SK-N-SH (cell line): ENCODE measurements at regions not wholly inside any gene's neighbourhood (a gene's known extent, or its start where the extent isn't known, plus 50 kb on each side); places are given as distances from the start of the nearest gene placed in this dataset.
"Not testable (repeated sequence)": the region's sequence is repeated elsewhere in the genome, so short reads cannot be mapped to it uniquely, and the experiment has no call there.

ENCODE experiments used
- CTCF ChIA-PET: fragments of 300-600, 350-600 bp; formaldehyde crosslinking; extraction: SDS; loops from one replicate; lab custom pipeline; 2021; lab: Yijun Ruan, JAX
- POLR2A ChIA-PET: fragments of 350-600 bp; sonication (Branson Sonifier 250); formaldehyde crosslinking; extraction: SDS; loops from one replicate; lab custom pipeline; 2020; ENCODE audit warnings: antibody characterized with exemption, inconsistent platforms; lab: Yijun Ruan, JAX
- DNase-seq: peaks from one replicate; pipeline ENCODE4 v3.0.0; 2012
- H2AFZ ChIP-seq: fragments of 200-600 bp; sonication (generic); 2 replicates; pipeline ENCODE4 v1.8.1; 2016; ENCODE audit warnings: antibody characterized with exemption, mild to moderate bottlenecking, low read depth
- H3F3A ChIP-seq: fragments of 200-600 bp; sonication (generic); replicated peaks from 2 replicates; pipeline ENCODE3; 2016; ENCODE audit warnings: antibody characterized with exemption, mild to moderate bottlenecking; ENCODE audit not compliant: insufficient read depth
- H3K27ac ChIP-seq, 2 experiments: fragments of 200-500 bp in 1 of 2; fragments of 200-600 bp in 1 of 2; sonication (Bioruptor generic) in 1 of 2; sonication (generic), shearing (Covaris generic) in 1 of 2; 2 replicates each; pipeline versions ENCODE4 v1.5.1 to v1.6.1; 2014 to 2016; ENCODE audit warnings: low read depth in 2 of 2, inconsistent platforms in 1 of 2, low read length in 1 of 2, mild to moderate bottlenecking in 1 of 2, mixed read lengths in 1 of 2
- H3K27me3 ChIP-seq: fragments of 200-600 bp; sonication (generic), shearing (Covaris generic); 2 replicates; pipeline ENCODE4 v1.6.1; 2016; ENCODE audit warnings: mixed run types; ENCODE audit not compliant: insufficient read depth
- H3K36me3 ChIP-seq, 2 experiments: fragments of 200-500 bp in 1 of 2; fragments of 200-600 bp in 1 of 2; sonication (Bioruptor generic) in 1 of 2; sonication (generic) in 1 of 2; replicated peaks in 1 of 2; 2 replicates each; pipeline versions ENCODE3 to v1.5.1; 2014 to 2016; ENCODE audit warnings: low read length in 1 of 2, mild to moderate bottlenecking in 1 of 2; ENCODE audit not compliant: insufficient read depth in 2 of 2, control insufficient read depth in 1 of 2
- H3K4me1 ChIP-seq, 2 experiments: fragments of 200-500 bp in 1 of 2; fragments of 200-600 bp in 1 of 2; sonication (Bioruptor generic) in 1 of 2; sonication (generic), shearing (Covaris generic) in 1 of 2; 2 replicates each; pipeline versions ENCODE4 v1.5.1 to v1.6.1; 2014 to 2016; ENCODE audit warnings: low read depth in 1 of 2, low read length in 1 of 2, mixed run types in 1 of 2; ENCODE audit not compliant: insufficient read depth in 2 of 2, control insufficient read depth in 1 of 2
- H3K4me2 ChIP-seq: fragments of 200-600 bp; sonication (generic), shearing (Covaris generic); 2 replicates; pipeline ENCODE4 v1.6.1; 2017; ENCODE audit warnings: mixed run types
- H3K4me3 ChIP-seq, 2 experiments: fragments of 200-500 bp in 1 of 2; fragments of 200-600 bp in 1 of 2; sonication (Bioruptor generic) in 1 of 2; sonication (generic), shearing (Covaris generic) in 1 of 2; 2 replicates each; pipeline versions ENCODE4 v1.5.1 to v1.8.1; 2014 to 2016; ENCODE audit warnings: low read depth in 2 of 2, inconsistent platforms in 1 of 2, low read length in 1 of 2, mild to moderate bottlenecking in 1 of 2, mixed read lengths in 1 of 2, moderate library complexity in 1 of 2
- H3K79me2 ChIP-seq: fragments of 200-600 bp; sonication (generic); 2 replicates; pipeline ENCODE4 v1.8.1; 2017; ENCODE audit warnings: mild to moderate bottlenecking; ENCODE audit not compliant: insufficient read depth
- H3K9ac ChIP-seq: fragments of 200-600 bp; sonication (generic); 2 replicates; pipeline ENCODE4 v1.6.1; 2017; ENCODE audit warnings: mixed run types
- H3K9me2 ChIP-seq: fragments of 200-600 bp; sonication (generic); 2 replicates; pipeline ENCODE4 v1.6.1; 2017; ENCODE audit warnings: mixed run types
- H3K9me3 ChIP-seq: fragments of 200-600 bp; sonication (generic); 2 replicates; pipeline ENCODE4 v1.6.1; 2017; ENCODE audit warnings: mixed run types, mild to moderate bottlenecking, moderate library complexity
- H4K20me1 ChIP-seq: fragments of 200-600 bp; sonication (generic); 2 replicates; pipeline ENCODE4 v1.6.1; 2017; ENCODE audit warnings: mild to moderate bottlenecking, mixed run types; ENCODE audit not compliant: insufficient read depth
- CHD2 ChIP-seq: fragments of 150-350 bp; IDR thresholded peaks from 2 replicates; pipeline ENCODE4 v1.6.1; 2018; ENCODE audit warnings: low read length; ENCODE audit not compliant: partially characterized antibody
- CTCF ChIP-seq: fragments of 200-600 bp; sonication (generic); IDR thresholded peaks from 2 replicates; pipeline ENCODE4 v1.6.1; 2017; ENCODE audit warnings: antibody characterized with exemption, mild to moderate bottlenecking, moderate library complexity
- ELF1 ChIP-seq: IDR thresholded peaks from 2 replicates; pipeline ENCODE4 v1.4.0; 2012
- EP300 ChIP-seq, 2 experiments: IDR thresholded peaks; 2 replicates each; pipeline versions ENCODE4 v1.4.0 to v1.6.1; 2012; ENCODE audit warnings: borderline replicate concordance in 1 of 2, low read depth in 1 of 2, low read length in 1 of 2
- FOSL2 ChIP-seq: IDR thresholded peaks from 2 replicates; pipeline ENCODE4 v1.4.0; 2012; ENCODE audit warnings: low read depth, mild to moderate bottlenecking, moderate library complexity, borderline replicate concordance
- IRF3 ChIP-seq: fragments of 150-350 bp; IDR thresholded peaks from 2 replicates; pipeline ENCODE4 v1.6.1; 2016; ENCODE audit warnings: mild to moderate bottlenecking, low read depth, low read length
- JUND ChIP-seq: IDR thresholded peaks from 2 replicates; pipeline ENCODE4 v1.4.0; 2012
- MAX ChIP-seq: IDR thresholded peaks from 2 replicates; pipeline ENCODE4 v1.4.0; 2012; ENCODE audit warnings: low read depth
- PBX3 ChIP-seq: IDR thresholded peaks from 2 replicates; pipeline ENCODE4; 2012
- POLR2AphosphoS5 ChIP-seq: IDR thresholded peaks from 2 replicates; pipeline ENCODE4 v1.6.1; 2012; ENCODE audit warnings: low read depth, low read length
- RAD21 ChIP-seq: IDR thresholded peaks from 2 replicates; pipeline ENCODE4 v1.6.1; 2012; ENCODE audit warnings: mild to moderate bottlenecking, low read length
- RFX5 ChIP-seq: IDR thresholded peaks from 2 replicates; pipeline ENCODE4 v1.6.1; 2012; ENCODE audit warnings: mild to moderate bottlenecking, improper control_type of control experiment, low read length
- TAF1 ChIP-seq: IDR thresholded peaks from 2 replicates; pipeline ENCODE4 v1.6.1; 2012; ENCODE audit warnings: low read depth, mild to moderate bottlenecking, low read length, moderate library complexity, borderline replicate concordance
- TCF12 ChIP-seq: IDR thresholded peaks from 2 replicates; pipeline ENCODE4 v1.4.0; 2012
- TEAD4 ChIP-seq: IDR thresholded peaks from 2 replicates; pipeline ENCODE4 v1.4.0; 2012; ENCODE audit warnings: mild to moderate bottlenecking, borderline replicate concordance; ENCODE audit not compliant: insufficient read depth
- YY1 ChIP-seq: IDR thresholded peaks from 2 replicates; pipeline ENCODE4 v1.4.0; 2012; ENCODE audit warnings: low read depth, mild to moderate bottlenecking
- WGBS: methylation state at CpG from one replicate; pipeline ENCODE4 v1.1.6; 2017; ENCODE audit warnings: low lambda C conversion rate; 5-methylcytosine and 5-hydroxymethylcytosine counted together

- Histone ChIP-seq H3K36me3 (no peaks in the 10 kb centered on the region), H4K20me1 (no peaks in the 10 kb centered on the region), H3K4me3 (no peak overlapping the region), H3K4me1 (no peaks in the 10 kb centered on the region; a peak in 1 of 4 replicates), H3K9ac (no peak overlapping the region), H3K9me2 (no peaks in the 10 kb centered on the region), H3K27me3 (no peaks in the 10 kb centered on the region), H3K27ac (no peak overlapping the region)
- 51% methylated on average over 2 of the region's 2 CpGs for WGBS
- POLR2A ChIA-PET = no interaction called here
- no peak for DNase-seq
- CTCF ChIA-PET = interaction anchor here (0.8 to 1.0 kb wide), 2 partner anchors 227 to 509 kb away, joined by 3 read pairs; no protein-coding TSS in a partner anchor
- TF ChIP-seq TAF1 (no peak), TCF12 (no peak), RFX5 (no peak), JUND (no peak), CTCF (no peak), FOSL2 (no peak), RAD21 (no peak), POLR2AphosphoS5 (no peak), ELF1 (no peak), PBX3 (no peak), CHD2 (no peak), TEAD4 (no peak), IRF3 (no peak), MAX (no peak), YY1 (no peak), EP300 (IDR thresholded peaks at IDR 0.05; ENCODE audit: borderline replicate concordance in 1 of 2, low read depth in 1 of 2, low read length in 1 of 2) (no peak)
- TF ChIP-seq, all 33 proteins: peak for 0
- Histone ChIP-seq H2AFZ (no peak overlapping the region), H3K4me2 (no peak overlapping the region), H3F3A (no peaks in the 10 kb centered on the region), H3K9me3 (no peaks in the 10 kb centered on the region), H3K79me2 (no peaks in the 10 kb centered on the region)
Measured at GRCh38 chr2:210946395-210946794, 390.0 kb downstream of the CPS1 start.

GRCh38 chr2:210950434-210951060 is 394.1 kb downstream of the CPS1 start:
- WGBS = 86% methylated on average over 18 of the region's 41 CpGs
- H3K79me2 ChIP-seq = not testable (repeated sequence)

More at GRCh38 chr2:210950434-210951060, 394.1 kb downstream of the CPS1 start:
- H3K9ac ChIP-seq, DNase-seq, H3K27me3 ChIP-seq, H3K27ac ChIP-seq, H3K4me3 ChIP-seq, POLR2A ChIA-PET, H3K36me3 ChIP-seq, H3K9me3 ChIP-seq, H3K4me2 ChIP-seq, H3K4me1 ChIP-seq, H2AFZ ChIP-seq, H4K20me1 ChIP-seq, CTCF ChIA-PET, H3K9me2 ChIP-seq: not testable (repeated sequence)
- peaks cover 11% of the 10 kb centered on the region for H3F3A ChIP-seq
